ENCODE measurements at regions not wholly inside any gene's neighbourhood (a gene's known extent, or its start where the extent isn't known, plus 50 kb on each side); places are given as distances from the start of the nearest gene placed in this dataset.

- 89% methylated on average over 5 of the region's 5 CpGs for WGBS
- H3K4me3 ChIP-seq (ENCODE audit: low read depth, low read length) = no peak overlapping the region
- no peak for DNase-seq (ENCODE audit: extremely low spot score)
These were observed 767.0 kb upstream of the RAB6C start for GRCh38 chr2:129212299-129212958.

GRCh38 chr2:129224022-129224421 lies 755.4 kb upstream of the RAB6C start:
- WGBS = 84% methylated on average over 10 of the region's 10 CpGs
- Histone ChIP-seq H3K27ac (ENCODE audit: low read depth) (no peak overlapping the region), H3K4me3 (ENCODE audit: low read depth, low read length) (no peak overlapping the region), H3K4me1 (ENCODE audit: insufficient read depth) (no peaks in the 10 kb centered on the region), H3K36me3 (ENCODE audit: insufficient read depth) (no peaks in the 10 kb centered on the region)
- no peak for DNase-seq (ENCODE audit: extremely low spot score)

More at GRCh38 chr2:129212299-129212958, 767.0 kb upstream of the RAB6C start:
- Histone ChIP-seq H3K36me3 (ENCODE audit: insufficient read depth) (no peaks in the 10 kb centered on the region), H3K4me1 (ENCODE audit: insufficient read depth) (no peaks in the 10 kb centered on the region), H3K27ac (ENCODE audit: low read depth) (no peak overlapping the region)

- WGBS = 91% methylated on average over 3 of the region's 3 CpGs
- Histone ChIP-seq H3K4me1 (ENCODE audit: insufficient read depth) (no peaks in the 10 kb centered on the region), H3K36me3 (ENCODE audit: insufficient read depth) (no peaks in the 10 kb centered on the region), H3K4me3 (ENCODE audit: low read depth, low read length) (no peak overlapping the region), H3K27ac (ENCODE audit: low read depth) (no peak overlapping the region)
- DNase-seq (ENCODE audit: extremely low spot score) = no peak
These were observed 755.0 kb upstream of the RAB6C start for GRCh38 chr2:129224486-129224885.

GRCh38 chr2:129229196-129229595 lies 750.3 kb upstream of the RAB6C start:
- no peaks in the 10 kb centered on the region for H3K36me3 ChIP-seq (ENCODE audit: insufficient read depth)
- 61% methylated on average over 3 of the region's 3 CpGs for WGBS
- no peak for DNase-seq (ENCODE audit: extremely low spot score)

GRCh38 chr2:129229830-129230441 lies 749.5 kb upstream of the RAB6C start:
- WGBS = 79% methylated on average over 7 of the region's 7 CpGs
- Histone ChIP-seq H3K36me3 (ENCODE audit: insufficient read depth) (no peaks in the 10 kb centered on the region), H3K4me3 (ENCODE audit: low read depth, low read length) (no peak overlapping the region), H3K27ac (ENCODE audit: low read depth) (no peak overlapping the region), H3K4me1 (ENCODE audit: insufficient read depth) (no peaks in the 10 kb centered on the region)
- DNase-seq (ENCODE audit: extremely low spot score) = no peak

More at GRCh38 chr2:129229196-129229595, 750.3 kb upstream of the RAB6C start:
- Histone ChIP-seq H3K4me1 (ENCODE audit: insufficient read depth) (no peaks in the 10 kb centered on the region), H3K27ac (ENCODE audit: low read depth) (no peak overlapping the region), H3K4me3 (ENCODE audit: low read depth, low read length) (no peak overlapping the region)

- 92% methylated on average over 7 of the region's 7 CpGs for WGBS
- H3K27ac ChIP-seq (ENCODE audit: low read depth) = no peak overlapping the region
- H3K4me1 ChIP-seq (ENCODE audit: insufficient read depth) = no peaks in the 10 kb centered on the region
- DNase-seq (ENCODE audit: extremely low spot score) = no peak
- H3K36me3 ChIP-seq (ENCODE audit: insufficient read depth) = no peaks in the 10 kb centered on the region
- no peak overlapping the region for H3K4me3 ChIP-seq (ENCODE audit: low read depth, low read length)
These were observed 747.5 kb upstream of the RAB6C start for GRCh38 chr2:129231924-129232323.

- DNase-seq (ENCODE audit: extremely low spot score) = no peak
These were observed 746.3 kb upstream of the RAB6C start for GRCh38 chr2:129233166-129233565.

GRCh38 chr2:129233751-129234406 lies 745.6 kb upstream of the RAB6C start:
- no peak overlapping the region for H3K4me3 ChIP-seq (ENCODE audit: low read depth, low read length)
- 48% methylated on average over 6 of the region's 6 CpGs for WGBS
- H3K36me3 ChIP-seq (ENCODE audit: insufficient read depth) = no peaks in the 10 kb centered on the region
- DNase-seq (ENCODE audit: extremely low spot score) = no peak
- no peak overlapping the region for H3K27ac ChIP-seq (ENCODE audit: low read depth)
- H3K4me1 ChIP-seq (ENCODE audit: insufficient read depth) = no peaks in the 10 kb centered on the region

More at GRCh38 chr2:129233166-129233565, 746.3 kb upstream of the RAB6C start:
- 88% methylated on average over 9 of the region's 9 CpGs for WGBS
- no peaks in the 10 kb centered on the region for H3K4me1 ChIP-seq (ENCODE audit: insufficient read depth)
- H3K27ac ChIP-seq (ENCODE audit: low read depth) = no peak overlapping the region
- H3K4me3 ChIP-seq (ENCODE audit: low read depth, low read length) = no peak overlapping the region
- H3K36me3 ChIP-seq (ENCODE audit: insufficient read depth) = no peaks in the 10 kb centered on the region

- DNase-seq (ENCODE audit: extremely low spot score) = no peak
- no peak overlapping the region for H3K27ac ChIP-seq (ENCODE audit: low read depth)
- H3K36me3 ChIP-seq (ENCODE audit: insufficient read depth) = no peaks in the 10 kb centered on the region
- H3K4me1 ChIP-seq (ENCODE audit: insufficient read depth) = no peaks in the 10 kb centered on the region
- H3K4me3 ChIP-seq (ENCODE audit: low read depth, low read length) = no peak overlapping the region
These were observed 742.9 kb upstream of the RAB6C start for GRCh38 chr2:129236601-129237000.

- Histone ChIP-seq H3K36me3 (ENCODE audit: insufficient read depth) (no peaks in the 10 kb centered on the region), H3K4me1 (ENCODE audit: insufficient read depth) (no peaks in the 10 kb centered on the region), H3K27ac (ENCODE audit: low read depth) (no peak overlapping the region), H3K4me3 (ENCODE audit: low read depth, low read length) (no peak overlapping the region)
- 92% methylated on average over 6 of the region's 6 CpGs for whole genome bisulfite sequencing
- no peak for DNase-seq (ENCODE audit: extremely low spot score)
These were observed 741.3 kb upstream of the RAB6C start for GRCh38 chr2:129237966-129238725.

GRCh38 chr2:129239141-129239540 lies 740.3 kb upstream of the RAB6C start:
- DNase-seq (ENCODE audit: extremely low spot score) = no peak
- no peak overlapping the region for H3K4me3 ChIP-seq (ENCODE audit: low read depth, low read length)
- no peaks in the 10 kb centered on the region for H3K4me1 ChIP-seq (ENCODE audit: insufficient read depth)
- no peak overlapping the region for H3K27ac ChIP-seq (ENCODE audit: low read depth)
- H3K36me3 ChIP-seq (ENCODE audit: insufficient read depth) = no peaks in the 10 kb centered on the region
- 91% methylated on average over 2 of the region's 2 CpGs for WGBS

- H3K27ac ChIP-seq (ENCODE audit: low read depth) = no peak overlapping the region
- DNase-seq (ENCODE audit: extremely low spot score) = no peak
- no peaks in the 10 kb centered on the region for H3K4me1 ChIP-seq (ENCODE audit: insufficient read depth)
- no peak overlapping the region for H3K4me3 ChIP-seq (ENCODE audit: low read depth, low read length)
- WGBS = 89% methylated on average over 3 of the region's 3 CpGs
- no peaks in the 10 kb centered on the region for H3K36me3 ChIP-seq (ENCODE audit: insufficient read depth)
These were observed 739.4 kb upstream of the RAB6C start for GRCh38 chr2:129240061-129240460.

- no peak for DNase-seq (ENCODE audit: extremely low spot score)
- 83% methylated on average over 5 of the region's 5 CpGs for WGBS
- no peak overlapping the region for H3K27ac ChIP-seq (ENCODE audit: low read depth)
- H3K36me3 ChIP-seq (ENCODE audit: insufficient read depth) = no peaks in the 10 kb centered on the region
- no peak overlapping the region for H3K4me3 ChIP-seq (ENCODE audit: low read depth, low read length)
- no peaks in the 10 kb centered on the region for H3K4me1 ChIP-seq (ENCODE audit: insufficient read depth)
These were observed 737.2 kb upstream of the RAB6C start for GRCh38 chr2:129242269-129242668.

All from urinary bladder (tissue), 3 donors.